GM12878 (cell line): ENCODE measurements at regions not wholly inside any gene's neighbourhood (a gene's known extent, or its start where the extent isn't known, plus 50 kb on each side); places are given as distances from the start of the nearest gene placed in this dataset.

Experiments
- ATAC-seq: fragments of 200-7000 bp; cut with Tn5 transposase; 3 replicates; pipeline ENCODE4 v1.9.1; 2020; ENCODE audit warnings: mild to moderate bottlenecking, moderate library complexity
- BruUV-seq: library from RNA; stranded (reverse); fragments of 400-500 nt; replicated peaks from 2 replicates; lab custom pipeline; 2021; lab: Mats Ljungman, UMichigan
- CTCF ChIA-PET: fragments of 300-600 bp; sonication (Branson Sonifier 250); formaldehyde crosslinking; extraction: SDS; loops from one replicate; lab custom pipeline; 2021; ENCODE audit warnings: inconsistent platforms; lab: Yijun Ruan, JAX
- POLR2A ChIA-PET: fragments of 350-600 bp; formaldehyde crosslinking; extraction: SDS; loops from one replicate; lab custom pipeline; 2021; ENCODE audit warnings: inconsistent platforms; lab: Charles Lee
- RAD21 ChIA-PET: fragments of 300-600 bp; sonication (Branson Sonifier 250); formaldehyde crosslinking; loops from one replicate; lab custom pipeline; 2023; ENCODE audit warnings: antibody characterized with exemption; ENCODE audit not compliant: unreplicated experiment; lab: Charles Lee
- SMC1A ChIA-PET: fragments of 300-600 bp; sonication (Branson Sonifier 250); formaldehyde crosslinking; loops from one replicate; lab custom pipeline; 2023; ENCODE audit not compliant: unreplicated experiment, uncharacterized antibody; lab: Charles Lee
- DNase-seq: peaks from one replicate; pipeline ENCODE4 v3.0.0-alpha.2; 2011; ENCODE audit warnings: low read depth, low spot score
- FAIRE-seq: peaks from 3 replicates; lab custom pipeline; 2011; peaks lifted over from hg19 to GRCh38; lab: Jason Lieb, UNC
- H2AFZ ChIP-seq: 2 replicates; pipeline ENCODE4 v1.6.0; 2011; ENCODE audit warnings: low read depth, low read length, control low read depth; ENCODE audit not compliant: control insufficient read depth
- H3K27ac ChIP-seq: 2 replicates; pipeline ENCODE4 v1.5.1; 2011; ENCODE audit warnings: control low read depth; ENCODE audit not compliant: control insufficient read depth, insufficient read depth
- H3K27me3 ChIP-seq, 2 experiments: replicated peaks in 1 of 2; 2 replicates each; pipeline versions ENCODE4 v1.6.0 to v1.6.1; 2011; ENCODE audit warnings: low read length in 1 of 2; ENCODE audit not compliant: control insufficient read depth in 2 of 2, insufficient read depth in 2 of 2
- H3K36me3 ChIP-seq, 2 experiments: 2 replicates each; pipeline ENCODE4 v1.5.1; 2011; ENCODE audit warnings: low read length in 1 of 2; ENCODE audit not compliant: control insufficient read depth in 2 of 2, insufficient read depth in 2 of 2
- H3K4me1 ChIP-seq: 2 replicates; pipeline ENCODE4 v1.6.1; 2011; ENCODE audit warnings: mild to moderate bottlenecking, low read length, moderate library complexity, mixed read lengths; ENCODE audit not compliant: control insufficient read depth, insufficient read depth
- H3K4me2 ChIP-seq: 2 replicates; pipeline ENCODE4 v1.6.0; 2011; ENCODE audit warnings: control low read depth; ENCODE audit not compliant: control insufficient read depth, insufficient read depth
- H3K4me3 ChIP-seq: fragments of 200-600 bp; sonication (generic); 2 replicates; pipeline ENCODE4 v1.5.1; 2016
- H3K79me2 ChIP-seq: 2 replicates; pipeline ENCODE4 v1.6.0; 2011; ENCODE audit warnings: low read length; ENCODE audit not compliant: control insufficient read depth, insufficient read depth
- H3K9ac ChIP-seq: 2 replicates; pipeline ENCODE4 v1.8.0; 2011; ENCODE audit warnings: low read length, control low read depth, mixed read lengths; ENCODE audit not compliant: control insufficient read depth, insufficient read depth
- H3K9me3 ChIP-seq: replicated peaks from 3 replicates; pipeline ENCODE4 v1.5.1; 2011; ENCODE audit warnings: mild to moderate bottlenecking, low read length; ENCODE audit not compliant: control insufficient read depth, insufficient read depth
- H4K20me1 ChIP-seq: 2 replicates; pipeline ENCODE4 v1.6.0; 2011; ENCODE audit not compliant: control insufficient read depth, insufficient read depth
- CBX5 ChIP-seq: sonication (generic); IDR thresholded peaks from 2 replicates; pipeline ENCODE4 v1.6.1; 2016; ENCODE audit warnings: low read depth, moderate library complexity, mild to moderate bottlenecking, inconsistent platforms
- DPF2 ChIP-seq: fragments of 450-650 bp; IDR thresholded peaks from 2 replicates; pipeline ENCODE4 v1.6.1; 2017; ENCODE audit warnings: mild to moderate bottlenecking
- EZH2 ChIP-seq: IDR thresholded peaks from 2 replicates; pipeline ENCODE4 v1.6.1; 2012; ENCODE audit warnings: low read depth, mild to moderate bottlenecking, control low read depth, inconsistent platforms, low read length, borderline replicate concordance; ENCODE audit not compliant: control insufficient read depth
- HCFC1 ChIP-seq: fragments of 150-350 bp; IDR thresholded peaks from 2 replicates; pipeline ENCODE4 v1.6.1; 2014; ENCODE audit warnings: low read length
- MEF2A ChIP-seq: IDR thresholded peaks from 2 replicates; pipeline ENCODE4 v1.6.1; 2011; ENCODE audit warnings: low read depth, mild to moderate bottlenecking, low read length, moderate library complexity; ENCODE audit not compliant: insufficient read depth
- MLLT1 ChIP-seq: fragments of 450-650 bp; IDR thresholded peaks from 2 replicates; pipeline ENCODE4 v1.6.1; 2016; ENCODE audit warnings: mild to moderate bottlenecking
- MTA2 ChIP-seq: fragments of 450-650 bp; IDR thresholded peaks from 2 replicates; pipeline ENCODE4 v1.6.1; 2016; ENCODE audit warnings: low read depth, mild to moderate bottlenecking, moderate library complexity
- MXI1 ChIP-seq: fragments of 150-350 bp; IDR thresholded peaks from 2 replicates; pipeline ENCODE4 v1.6.1; 2011; ENCODE audit warnings: low read depth, mild to moderate bottlenecking, inconsistent platforms, low read length, improper control_type of control experiment
- RCOR1 ChIP-seq: conservative IDR thresholded peaks from 2 replicates; pipeline ENCODE4 v1.6.1; 2012; ENCODE audit warnings: low read depth, low read length, improper control_type of control experiment
- RFX5 ChIP-seq: IDR thresholded peaks from 2 replicates; pipeline ENCODE4 v1.6.1; 2011; ENCODE audit warnings: low read depth, low read length, improper control_type of control experiment
- SIX5 ChIP-seq: IDR thresholded peaks from 2 replicates; pipeline ENCODE4 v1.6.1; 2011; ENCODE audit warnings: mild to moderate bottlenecking, low read depth, low read length, moderate library complexity; ENCODE audit not compliant: severe bottlenecking
- SKIL ChIP-seq: fragments of 450-650 bp; IDR thresholded peaks from 2 replicates; pipeline ENCODE4 v1.6.1; 2017; ENCODE audit warnings: mild to moderate bottlenecking, low read depth, inconsistent platforms; ENCODE audit not compliant: poor library complexity, severe bottlenecking
- SP1 ChIP-seq: IDR thresholded peaks from one replicate; pipeline ENCODE4 v1.6.1; 2011; ENCODE audit warnings: low read depth, low read length
- STAT3 ChIP-seq: IDR thresholded peaks from 2 replicates; pipeline ENCODE4 v1.6.1; 2011; ENCODE audit warnings: low read depth, low read length, improper control_type of control experiment
- SUPT20H ChIP-seq: IDR thresholded peaks from 2 replicates; pipeline ENCODE4 v1.6.1; 2011; ENCODE audit warnings: low read depth, mild to moderate bottlenecking, low read length, moderate library complexity, borderline replicate concordance; ENCODE audit not compliant: control insufficient read depth
- WGBS: methylation state at CpG from one replicate; pipeline ENCODE4 v1.1.6; 2016; ENCODE audit warnings: low lambda C conversion rate; ENCODE audit not compliant: insufficient replicate concordance, insufficient coverage; ENCODE audit errors: missing lambda C conversion rate; 5-methylcytosine and 5-hydroxymethylcytosine counted together
- in situ Hi-C: fragments of 300-500 bp; cut with MboI; formaldehyde crosslinking; loops from 9 replicates; pipeline ENCODE4 v1.14.3; 2018; ENCODE audit warnings: mixed read lengths
- intact Hi-C: fragments of 100-400 bp; cut with micrococcal nuclease; formaldehyde crosslinking; loops from one replicate; pipeline ENCODE4 v1.14.2; 2022; ENCODE audit not compliant: unreplicated experiment

GRCh38 chr20:22302039-22302438 lies 282.3 kb downstream of the FOXA2 start:
- POLR2A ChIA-PET = no interaction called here
- intact Hi-C loops = no loop called here
- RAD21 ChIA-PET = no interaction called here
- no peak overlapping the region for H3K4me2 ChIP-seq
- no peaks in the 10 kb centered on the region for H3K27me3 ChIP-seq
- no peak overlapping the region for H3K4me3 ChIP-seq
- SMC1A ChIA-PET = no interaction called here
- H3K9ac ChIP-seq = no peak overlapping the region
- H3K36me3 ChIP-seq = no peaks in the 10 kb centered on the region
- WGBS = 47% methylated on average over 2 of the region's 2 CpGs
- no peak overlapping the region for H3K27ac ChIP-seq
- DNase-seq = no peak
- no peak overlapping the region for H2AFZ ChIP-seq
- TF ChIP-seq STAT3 = no peak
- TF ChIP-seq MXI1 = no peak
- no peak for TF ChIP-seq MLLT1
- no peak for TF ChIP-seq RCOR1
- no peak for TF ChIP-seq SP1
- no peak for TF ChIP-seq DPF2
- no peak for TF ChIP-seq HCFC1
- TF ChIP-seq RFX5 = no peak
- no peak for TF ChIP-seq SKIL
- TF ChIP-seq EZH2 = no peak
- no peak for TF ChIP-seq SUPT20H
- no peak for TF ChIP-seq CBX5
- TF ChIP-seq SIX5 = no peak
- TF ChIP-seq MTA2 = no peak
- TF ChIP-seq MEF2A = no peak
- TF ChIP-seq, all 136 proteins: peak for 0
- Histone ChIP-seq H3K9me3 (no peaks in the 10 kb centered on the region), H4K20me1 (no peaks in the 10 kb centered on the region), H3K79me2 (no peaks in the 10 kb centered on the region), H3K4me1 (no peaks in the 10 kb centered on the region)
- in situ Hi-C loops = no loop called here
- CTCF ChIA-PET = no interaction called here
- ATAC-seq (no peak), FAIRE-seq (no peak)
- no TSS peak for BruUV-seq
